HG03159 (cell line): ENCODE measurements at regions not wholly inside any gene's neighbourhood (a gene's known extent, or its start where the extent isn't known, plus 50 kb on each side); places are given as distances from the start of the nearest gene placed in this dataset.

Experiments
- ATAC-seq: cut with Tn5 transposase; IDR thresholded peaks from one replicate; pipeline ENCODE4 v1.9.1; 2021; ENCODE audit warnings: mild to moderate bottlenecking, moderate library complexity; ENCODE audit not compliant: unreplicated experiment

- no peak for ATAC-seq
These were observed 656.8 kb downstream of the IRX1 start for GRCh38 chr5:4252385-4252784.

GRCh38 chr5:4254736-4255135 lies 659.1 kb downstream of the IRX1 start:
- ATAC-seq = no peak

- no peak for ATAC-seq
These were observed 659.8 kb downstream of the IRX1 start for GRCh38 chr5:4255441-4255840.

GRCh38 chr5:4258170-4258569 lies 662.5 kb downstream of the IRX1 start:
- ATAC-seq = no peak

- no peak for ATAC-seq
These were observed 675.6 kb downstream of the IRX1 start for GRCh38 chr5:4271193-4271592.

GRCh38 chr5:4275232-4275631 lies 679.6 kb downstream of the IRX1 start:
- ATAC-seq = no peak

GRCh38 chr5:4294878-4295277 lies 699.2 kb downstream of the IRX1 start:
- ATAC-seq = no peak

GRCh38 chr5:4295663-4296339 lies 700.2 kb downstream of the IRX1 start:
- no peak for ATAC-seq

- ATAC-seq = no peak
These were observed 710.4 kb downstream of the IRX1 start for GRCh38 chr5:4306057-4306456.

- ATAC-seq = no peak
These were observed 713.4 kb downstream of the IRX1 start for GRCh38 chr5:4309026-4309425.

- ATAC-seq = no peak
These were observed 717.5 kb downstream of the IRX1 start for GRCh38 chr5:4313138-4313537.

GRCh38 chr5:4319478-4320128 lies 724.0 kb downstream of the IRX1 start:
- no peak for ATAC-seq

GRCh38 chr5:4330327-4330726 lies 734.7 kb downstream of the IRX1 start:
- no peak for ATAC-seq

GRCh38 chr5:4335078-4335477 lies 739.4 kb downstream of the IRX1 start:
- ATAC-seq = no peak

- ATAC-seq = no peak
These were observed 741.9 kb downstream of the IRX1 start for GRCh38 chr5:4337519-4337918.

- ATAC-seq = no peak
These were observed 744.3 kb downstream of the IRX1 start for GRCh38 chr5:4339949-4340348.

- no peak for ATAC-seq
These were observed 750.2 kb downstream of the IRX1 start for GRCh38 chr5:4345850-4346249.

- ATAC-seq = no peak
These were observed 752.8 kb downstream of the IRX1 start for GRCh38 chr5:4348423-4348822.

GRCh38 chr5:4348919-4349318 lies 753.3 kb downstream of the IRX1 start:
- ATAC-seq = no peak

GRCh38 chr5:4356201-4356600 lies 760.6 kb downstream of the IRX1 start:
- no peak for ATAC-seq

GRCh38 chr5:4359847-4360246 lies 764.2 kb downstream of the IRX1 start:
- ATAC-seq = no peak

- no peak for ATAC-seq
These were observed 766.1 kb downstream of the IRX1 start for GRCh38 chr5:4361753-4362152.

GRCh38 chr5:4362411-4362810 lies 766.8 kb downstream of the IRX1 start:
- no peak for ATAC-seq
